BE2C (cell line): ENCODE measurements at regions not wholly inside any gene's neighbourhood (a gene's known extent, or its start where the extent isn't known, plus 50 kb on each side); places are given as distances from the start of the nearest gene placed in this dataset.

ENCODE experiments used
- DNase-seq: peaks from one replicate; pipeline ENCODE4 v3.0.0-alpha.2; 2020
- H3K27me3 ChIP-seq: fragments of 250-450 bp; sonication (Bioruptor Pico); 2 replicates; pipeline ENCODE4 v1.5.1; 2020; ENCODE audit warnings: mild to moderate bottlenecking
- H3K36me3 ChIP-seq: fragments of 250-450 bp; sonication (Bioruptor Pico); 2 replicates; pipeline ENCODE4 v1.5.1; 2020; ENCODE audit warnings: mild to moderate bottlenecking
- H3K4me1 ChIP-seq: fragments of 250-450 bp; sonication (Bioruptor Pico); 2 replicates; pipeline ENCODE4 v1.5.1; 2020
- H3K4me3 ChIP-seq: 2 replicates; pipeline ENCODE4 v1.5.1; 2011; ENCODE audit warnings: low read depth, low read length
- H3K9me3 ChIP-seq: fragments of 250-450 bp; sonication (Bioruptor Pico); 2 replicates; pipeline ENCODE4 v1.5.1; 2020
- TF ChIP-seq, protein P1 (sequence below): IDR thresholded peaks from 2 replicates; pipeline ENCODE4 v1.5.1; 2012; ENCODE audit warnings: mild to moderate bottlenecking, low read depth, low read length

- Histone ChIP-seq H3K4me3 (no peak overlapping the region), H3K36me3 (no peaks in the 10 kb centered on the region), H3K9me3 (no peaks in the 10 kb centered on the region), H3K4me1 (no peaks in the 10 kb centered on the region), H3K27me3 (no peaks in the 10 kb centered on the region)
- DNase-seq: no peak
- TF ChIP-seq, protein P1, sequence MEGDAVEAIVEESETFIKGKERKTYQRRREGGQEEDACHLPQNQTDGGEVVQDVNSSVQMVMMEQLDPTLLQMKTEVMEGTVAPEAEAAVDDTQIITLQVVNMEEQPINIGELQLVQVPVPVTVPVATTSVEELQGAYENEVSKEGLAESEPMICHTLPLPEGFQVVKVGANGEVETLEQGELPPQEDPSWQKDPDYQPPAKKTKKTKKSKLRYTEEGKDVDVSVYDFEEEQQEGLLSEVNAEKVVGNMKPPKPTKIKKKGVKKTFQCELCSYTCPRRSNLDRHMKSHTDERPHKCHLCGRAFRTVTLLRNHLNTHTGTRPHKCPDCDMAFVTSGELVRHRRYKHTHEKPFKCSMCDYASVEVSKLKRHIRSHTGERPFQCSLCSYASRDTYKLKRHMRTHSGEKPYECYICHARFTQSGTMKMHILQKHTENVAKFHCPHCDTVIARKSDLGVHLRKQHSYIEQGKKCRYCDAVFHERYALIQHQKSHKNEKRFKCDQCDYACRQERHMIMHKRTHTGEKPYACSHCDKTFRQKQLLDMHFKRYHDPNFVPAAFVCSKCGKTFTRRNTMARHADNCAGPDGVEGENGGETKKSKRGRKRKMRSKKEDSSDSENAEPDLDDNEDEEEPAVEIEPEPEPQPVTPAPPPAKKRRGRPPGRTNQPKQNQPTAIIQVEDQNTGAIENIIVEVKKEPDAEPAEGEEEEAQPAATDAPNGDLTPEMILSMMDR: no peak
Observed at GRCh38 chr5:98454407-98454806, 319.1 kb upstream of the RGMB start.

DNA sequence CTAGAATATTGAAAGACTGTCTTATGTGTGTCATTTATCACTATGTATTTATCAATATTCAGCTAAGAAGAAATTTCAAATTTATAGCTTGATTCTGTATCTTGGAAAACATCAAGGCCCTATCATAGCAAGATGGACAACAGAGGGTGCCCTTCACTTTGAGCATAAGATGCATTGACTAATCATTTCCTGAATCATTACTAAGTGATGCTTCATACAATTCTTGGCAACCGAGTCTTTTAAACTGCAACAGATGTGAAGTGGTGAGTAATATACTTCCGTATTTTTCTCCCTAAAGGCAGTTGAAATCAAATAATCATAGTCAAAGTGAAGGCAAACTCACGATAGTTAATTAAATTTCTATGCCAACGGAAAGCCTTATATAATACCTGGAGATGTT is 318.6 kb upstream of the RGMB start:
- DNase-seq: no peak
- TF ChIP-seq, protein P1: no peak
- no peak overlapping the region for H3K4me3 ChIP-seq
- no peaks in the 10 kb centered on the region for H3K36me3 ChIP-seq
- H3K4me1 ChIP-seq: no peaks in the 10 kb centered on the region
- no peaks in the 10 kb centered on the region for H3K27me3 ChIP-seq
- no peaks in the 10 kb centered on the region for H3K9me3 ChIP-seq

DNA sequence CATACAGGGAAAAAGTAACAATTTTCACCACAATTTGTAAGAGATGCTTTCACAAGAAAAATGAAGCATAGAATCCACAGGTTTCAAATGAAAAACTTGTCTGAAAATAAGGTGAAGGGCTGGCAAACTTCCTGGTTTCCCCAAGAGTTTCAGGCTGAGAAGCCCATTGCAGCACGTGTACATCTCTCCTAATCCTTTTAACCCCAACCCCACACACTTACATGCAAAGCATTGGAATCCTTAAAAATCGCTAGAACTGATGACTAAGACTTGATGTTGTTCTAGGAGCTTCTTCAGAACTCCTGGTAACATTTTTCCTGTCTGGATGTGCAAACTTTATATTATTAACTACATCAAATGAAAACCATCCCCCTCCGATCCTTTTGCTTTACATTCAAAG is 317.8 kb upstream of the RGMB start:
- DNase-seq: no peak
- TF ChIP-seq, protein P1: no peak
- Histone ChIP-seq H3K4me3 (no peak overlapping the region), H3K9me3 (no peaks in the 10 kb centered on the region), H3K27me3 (no peaks in the 10 kb centered on the region), H3K36me3 (no peaks in the 10 kb centered on the region), H3K4me1 (no peaks in the 10 kb centered on the region)

- DNase-seq: no peak
- no peaks in the 10 kb centered on the region for H3K36me3 ChIP-seq
- no peak overlapping the region for H3K4me3 ChIP-seq
- TF ChIP-seq, protein P1: no peak
- no peaks in the 10 kb centered on the region for H3K9me3 ChIP-seq
- no peaks in the 10 kb centered on the region for H3K4me1 ChIP-seq
- no peaks in the 10 kb centered on the region for H3K27me3 ChIP-seq
Observed at GRCh38 chr5:98458004-98458403, 315.5 kb upstream of the RGMB start.

GRCh38 chr5:98458726-98459125 is 314.7 kb upstream of the RGMB start:
- DNase-seq: no peak
- H3K4me1 ChIP-seq: no peaks in the 10 kb centered on the region
- no peaks in the 10 kb centered on the region for H3K27me3 ChIP-seq

DNA sequence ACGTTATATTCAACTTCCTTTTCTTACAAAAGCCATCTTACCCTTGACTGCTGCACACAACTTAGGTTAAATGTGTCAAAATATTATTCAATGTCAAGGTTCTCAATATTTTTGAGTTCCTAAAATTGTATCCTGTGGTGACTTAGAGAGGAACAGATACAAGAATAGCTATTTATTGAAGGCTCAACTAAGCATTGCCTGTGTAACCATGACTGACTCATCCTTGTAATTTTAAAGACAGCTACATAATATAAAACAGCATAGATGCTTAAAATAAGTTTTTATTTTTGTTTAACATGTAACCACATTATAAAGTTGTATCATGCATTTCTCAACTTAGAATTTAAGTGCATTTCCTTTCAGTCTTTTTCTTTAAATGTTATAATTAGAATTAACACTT is 312.9 kb upstream of the RGMB start:
- no peaks in the 10 kb centered on the region for H3K9me3 ChIP-seq
- H3K4me3 ChIP-seq: no peak overlapping the region
- no peaks in the 10 kb centered on the region for H3K27me3 ChIP-seq
- H3K36me3 ChIP-seq: no peaks in the 10 kb centered on the region
- no peaks in the 10 kb centered on the region for H3K4me1 ChIP-seq
- no peak for DNase-seq
- TF ChIP-seq, protein P1: no peak

More at GRCh38 chr5:98458726-98459125, 314.7 kb upstream of the RGMB start:
- Histone ChIP-seq H3K4me3 (no peak overlapping the region), H3K9me3 (no peaks in the 10 kb centered on the region), H3K36me3 (no peaks in the 10 kb centered on the region)
- TF ChIP-seq, protein P1: no peak
